CD4-positive, alpha-beta memory T cell (primary cell): ENCODE measurements at regions not wholly inside any gene's neighbourhood (a gene's known extent, or its start where the extent isn't known, plus 50 kb on each side); places are given as distances from the start of the nearest gene placed in this dataset.
A peak's percentile ranks its signal among the peaks of the same experiment; 100 is the strongest.

Experiments used
- CTCF ChIA-PET: fragments of 350-600 bp; sonication (Branson Sonifier 250); formaldehyde crosslinking; loops from one replicate; lab custom pipeline; 2021; ENCODE audit warnings: inconsistent platforms; ENCODE audit not compliant: partially characterized antibody; lab: Charles Lee
- POLR2A ChIA-PET: fragments of 350-600 bp; sonication (Branson Sonifier 250); formaldehyde crosslinking; loops from one replicate; lab custom pipeline; 2021; ENCODE audit not compliant: partially characterized antibody; lab: Charles Lee
- DNase-seq, 5 donors: peaks; one replicate each; pipeline versions ENCODE4 v3.0.0 to v3.0.0-alpha.2; 2020 to 2022; ENCODE audit warnings: mixed read lengths in 1 of 5
- H3K27ac ChIP-seq: one replicate; pipeline ENCODE4 v1.7.0; 2013; ENCODE audit warnings: low read depth, low read length
- H3K27me3 ChIP-seq: 2 replicates; pipeline ENCODE4 v1.7.0; 2013; ENCODE audit warnings: mild to moderate bottlenecking, low read length, moderate library complexity; ENCODE audit not compliant: insufficient read depth
- H3K36me3 ChIP-seq: 2 replicates; pipeline ENCODE4 v1.7.0; 2013; ENCODE audit warnings: mild to moderate bottlenecking, low read length, moderate library complexity; ENCODE audit not compliant: insufficient read depth
- H3K4me1 ChIP-seq: 2 replicates; pipeline ENCODE4 v1.7.0; 2013; ENCODE audit warnings: mild to moderate bottlenecking, low read length, moderate library complexity; ENCODE audit not compliant: insufficient read depth
- H3K4me3 ChIP-seq, 2 donors: one replicate each; pipeline ENCODE4 v1.7.0; 2013; ENCODE audit warnings: low read length in 2 of 2, mild to moderate bottlenecking in 1 of 2
- H3K9me3 ChIP-seq, 2 donors: one replicate each; pipeline ENCODE4 v1.7.0; 2013; ENCODE audit warnings: low read length in 2 of 2, control low read depth in 1 of 2; ENCODE audit not compliant: control insufficient read depth in 1 of 2
- H3K27ac Mint-ChIP-seq, 7 donors: one replicate each; pipeline ENCODE4 v1.8.0; 2020 to 2021; ENCODE audit warnings: mixed read lengths in 7 of 7, mild to moderate bottlenecking in 6 of 7, inconsistent platforms in 3 of 7, moderate library complexity in 3 of 7
- H3K27me3 Mint-ChIP-seq, 2 donors: one replicate each; pipeline ENCODE4 v1.8.0; 2020 to 2021; ENCODE audit warnings: mixed read lengths in 2 of 2
- H3K36me3 Mint-ChIP-seq, 2 donors: one replicate each; pipeline ENCODE4 v1.8.0; 2020 to 2021; ENCODE audit warnings: mixed read lengths in 2 of 2, inconsistent platforms in 1 of 2, mild to moderate bottlenecking in 1 of 2
- H3K4me1 Mint-ChIP-seq, 4 donors: one replicate each; pipeline ENCODE4 v1.8.0; 2020 to 2021; ENCODE audit warnings: mixed read lengths in 4 of 4, mild to moderate bottlenecking in 1 of 4
- H3K4me3 Mint-ChIP-seq, 8 donors: one replicate each; pipeline ENCODE4 v1.8.0; 2020 to 2021; ENCODE audit warnings: mixed read lengths in 8 of 8, mild to moderate bottlenecking in 7 of 8, moderate library complexity in 6 of 8, inconsistent platforms in 3 of 8
- H3K9me3 Mint-ChIP-seq, 8 donors: one replicate each; pipeline ENCODE4 v1.8.0; 2020 to 2021; ENCODE audit warnings: mixed read lengths in 8 of 8, mild to moderate bottlenecking in 5 of 8, inconsistent platforms in 3 of 8, moderate library complexity in 1 of 8
- intact Hi-C: fragments of 100-400 bp; cut with micrococcal nuclease; formaldehyde crosslinking; loops from one replicate; pipeline ENCODE4 v1.15.1; 2023

- no peaks in the 10 kb centered on the region for H3K4me1 ChIP-seq
- peaks cover 0 to 4% (median 0%) of the 10 kb centered on the region in 8 donors for H3K9me3 Mint-ChIP-seq
- H3K27ac Mint-ChIP-seq = no peak overlapping the region
- intact Hi-C loops = no loop called here
- H3K4me1 Mint-ChIP-seq = no peaks in the 10 kb centered on the region
- no peak overlapping the region for H3K4me3 ChIP-seq
- no peaks in the 10 kb centered on the region for H3K27me3 ChIP-seq
- CTCF ChIA-PET = no interaction called here
- peaks cover 9 to 10% of the 10 kb centered on the region in 2 donors for H3K27me3 Mint-ChIP-seq
- DNase-seq = no peak
- POLR2A ChIA-PET = no interaction called here
- no peaks in the 10 kb centered on the region for H3K9me3 ChIP-seq
- no peaks in the 10 kb centered on the region for H3K36me3 Mint-ChIP-seq
- H3K27ac ChIP-seq = no peak overlapping the region
- no peak overlapping the region for H3K4me3 Mint-ChIP-seq
- no peaks in the 10 kb centered on the region for H3K36me3 ChIP-seq
Observed at GRCh38 chr22:47769652-47770051, 1007.2 kb downstream of the TBC1D22A start.

GRCh38 chr22:47768027-47768426 is 1005.6 kb downstream of the TBC1D22A start:
- Histone ChIP-seq H3K9me3 (no peaks in the 10 kb centered on the region), H3K36me3 (no peaks in the 10 kb centered on the region), H3K4me1 (no peaks in the 10 kb centered on the region), H3K27ac (no peak overlapping the region), H3K4me3 (no peak overlapping the region), H3K27me3 (no peaks in the 10 kb centered on the region)
- Mint-ChIP-seq H3K4me3 (no peak overlapping the region), H3K4me1 (no peaks in the 10 kb centered on the region), H3K36me3 (no peaks in the 10 kb centered on the region), H3K9me3 (peaks cover 0 to 4% (median 2%) of the 10 kb centered on the region in 8 donors), H3K27me3 (peaks cover 8 to 13% of the 10 kb centered on the region in 2 donors), H3K27ac (no peak overlapping the region)
- ChIA-PET CTCF (no interaction called here), POLR2A (no interaction called here)
- intact Hi-C loops = no loop called here
- DNase-seq = no peak

GRCh38 chr22:47767403-47767802 is 1005.0 kb downstream of the TBC1D22A start:
- POLR2A ChIA-PET = no interaction called here
- Histone ChIP-seq H3K36me3 (no peaks in the 10 kb centered on the region), H3K27me3 (no peaks in the 10 kb centered on the region), H3K9me3 (no peaks in the 10 kb centered on the region), H3K27ac (no peak overlapping the region), H3K4me1 (no peaks in the 10 kb centered on the region), H3K4me3 (no peak overlapping the region)
- peaks cover 9 to 13% of the 10 kb centered on the region in 2 donors for H3K27me3 Mint-ChIP-seq
- H3K9me3 Mint-ChIP-seq = peaks cover 0 to 4% (median 2%) of the 10 kb centered on the region in 8 donors
- H3K4me1 Mint-ChIP-seq = no peaks in the 10 kb centered on the region
- intact Hi-C loops = no loop called here
- CTCF ChIA-PET = no interaction called here
- H3K36me3 Mint-ChIP-seq = no peaks in the 10 kb centered on the region
- no peak overlapping the region for H3K4me3 Mint-ChIP-seq
- DNase-seq = no peak
- H3K27ac Mint-ChIP-seq = no peak overlapping the region

GRCh38 chr22:47765757-47766156 is 1003.3 kb downstream of the TBC1D22A start:
- ChIA-PET CTCF (no interaction called here), POLR2A (no interaction called here)
- H3K4me3 Mint-ChIP-seq = no peak overlapping the region
- Histone ChIP-seq H3K9me3 (no peaks in the 10 kb centered on the region), H3K4me3 (no peak overlapping the region), H3K27ac (no peak overlapping the region), H3K36me3 (no peaks in the 10 kb centered on the region), H3K27me3 (no peaks in the 10 kb centered on the region), H3K4me1 (no peaks in the 10 kb centered on the region)
- H3K4me1 Mint-ChIP-seq = no peaks in the 10 kb centered on the region
- H3K9me3 Mint-ChIP-seq = peaks cover 0 to 4% (median 1%) of the 10 kb centered on the region in 8 donors
- no peak for DNase-seq
- no peaks in the 10 kb centered on the region for H3K36me3 Mint-ChIP-seq
- H3K27ac Mint-ChIP-seq = no peak overlapping the region
- peaks cover 10 to 13% of the 10 kb centered on the region in 2 donors for H3K27me3 Mint-ChIP-seq
- intact Hi-C loops = no loop called here

GRCh38 chr22:47762141-47762540 is 999.7 kb downstream of the TBC1D22A start:
- H3K4me3 Mint-ChIP-seq = no peak overlapping the region
- Histone ChIP-seq H3K4me1 (no peaks in the 10 kb centered on the region), H3K27me3 (no peaks in the 10 kb centered on the region), H3K9me3 (no peaks in the 10 kb centered on the region), H3K27ac (no peak overlapping the region), H3K36me3 (no peaks in the 10 kb centered on the region), H3K4me3 (no peak overlapping the region)
- POLR2A ChIA-PET = no interaction called here
- peak overlapping the region in 1 of 7 donors; percentile 26 for H3K27ac Mint-ChIP-seq
- peaks cover 0 to 8% (median 2%) of the 10 kb centered on the region in 8 donors for H3K9me3 Mint-ChIP-seq
- H3K36me3 Mint-ChIP-seq = no peaks in the 10 kb centered on the region
- no peaks in the 10 kb centered on the region for H3K4me1 Mint-ChIP-seq
- no peak for DNase-seq
- peaks cover 9 to 14% of the 10 kb centered on the region in 2 donors for H3K27me3 Mint-ChIP-seq
- CTCF ChIA-PET = no interaction called here
- intact Hi-C loops = no loop called here

- ChIA-PET POLR2A (no interaction called here), CTCF (no interaction called here)
- Mint-ChIP-seq H3K9me3 (peaks cover 0 to 8% (median 2%) of the 10 kb centered on the region in 8 donors), H3K36me3 (no peaks in the 10 kb centered on the region), H3K4me1 (no peaks in the 10 kb centered on the region), H3K4me3 (no peak overlapping the region), H3K27ac (no peak overlapping the region), H3K27me3 (peaks cover 9 to 10% of the 10 kb centered on the region in 2 donors)
- no peak for DNase-seq
- intact Hi-C loops = no loop called here
- H3K27ac ChIP-seq = no peak overlapping the region
- no peaks in the 10 kb centered on the region for H3K36me3 ChIP-seq
- no peaks in the 10 kb centered on the region for H3K4me1 ChIP-seq
- H3K4me3 ChIP-seq = no peak overlapping the region
- H3K9me3 ChIP-seq = no peaks in the 10 kb centered on the region
- H3K27me3 ChIP-seq = no peaks in the 10 kb centered on the region
Observed at GRCh38 chr22:47759909-47760308, 997.5 kb downstream of the TBC1D22A start.

GRCh38 chr22:47757741-47758140 is 995.3 kb downstream of the TBC1D22A start:
- Histone ChIP-seq H3K27me3 (no peaks in the 10 kb centered on the region), H3K36me3 (no peaks in the 10 kb centered on the region), H3K27ac (no peak overlapping the region), H3K4me1 (no peaks in the 10 kb centered on the region), H3K9me3 (no peaks in the 10 kb centered on the region), H3K4me3 (no peak overlapping the region)
- Mint-ChIP-seq H3K4me1 (no peaks in the 10 kb centered on the region), H3K36me3 (no peaks in the 10 kb centered on the region), H3K9me3 (peaks cover 0 to 8% (median 0%) of the 10 kb centered on the region in 8 donors), H3K4me3 (no peak overlapping the region), H3K27ac (no peak overlapping the region), H3K27me3 (peaks cover 4 to 6% of the 10 kb centered on the region in 2 donors)
- intact Hi-C loops = no loop called here
- CTCF ChIA-PET = no interaction called here
- POLR2A ChIA-PET = no interaction called here
- DNase-seq = no peak

- no peaks in the 10 kb centered on the region for H3K4me1 ChIP-seq
- no peak overlapping the region for H3K27ac Mint-ChIP-seq
- POLR2A ChIA-PET = no interaction called here
- peaks cover 0 to 3% (median 0%) of the 10 kb centered on the region in 8 donors for H3K9me3 Mint-ChIP-seq
- H3K4me1 Mint-ChIP-seq = no peaks in the 10 kb centered on the region
- no peak overlapping the region for H3K4me3 Mint-ChIP-seq
- no peaks in the 10 kb centered on the region for H3K27me3 ChIP-seq
- peaks cover 16 to 17% of the 10 kb centered on the region in 2 donors for H3K27me3 Mint-ChIP-seq
- intact Hi-C loops = no loop called here
- H3K36me3 ChIP-seq = no peaks in the 10 kb centered on the region
- DNase-seq = no peak
- H3K9me3 ChIP-seq = no peaks in the 10 kb centered on the region
- CTCF ChIA-PET = no interaction called here
- H3K27ac ChIP-seq = no peak overlapping the region
- no peaks in the 10 kb centered on the region for H3K36me3 Mint-ChIP-seq
- no peak overlapping the region for H3K4me3 ChIP-seq
Observed at GRCh38 chr22:47750086-47750485, 987.6 kb downstream of the TBC1D22A start.
